HG02763 (cell line): ENCODE measurements at regions not wholly inside any gene's neighbourhood (a gene's known extent, or its start where the extent isn't known, plus 50 kb on each side); places are given as distances from the start of the nearest gene placed in this dataset.

ENCODE experiments used
- ATAC-seq: cut with Tn5 transposase; IDR thresholded peaks from one replicate; pipeline ENCODE4 v1.9.1; 2021; ENCODE audit warnings: mild to moderate bottlenecking, moderate library complexity; ENCODE audit not compliant: unreplicated experiment

GRCh38 chr9:101792475-101792874 lies 54.0 kb upstream of the GRIN3A start:
- ATAC-seq: no peak

GRCh38 chr9:101791938-101792337 lies 53.5 kb upstream of the GRIN3A start:
- ATAC-seq: no peak

GRCh38 chr9:101791533-101791932 lies 53.1 kb upstream of the GRIN3A start:
- ATAC-seq: no peak
